ENCODE measurements at regions not wholly inside any gene's neighbourhood (a gene's known extent, or its start where the extent isn't known, plus 50 kb on each side); places are given as distances from the start of the nearest gene placed in this dataset.
"Not testable (repeated sequence)": the region's sequence is repeated elsewhere in the genome, so short reads cannot be mapped to it uniquely, and the experiment has no call there.

DNA sequence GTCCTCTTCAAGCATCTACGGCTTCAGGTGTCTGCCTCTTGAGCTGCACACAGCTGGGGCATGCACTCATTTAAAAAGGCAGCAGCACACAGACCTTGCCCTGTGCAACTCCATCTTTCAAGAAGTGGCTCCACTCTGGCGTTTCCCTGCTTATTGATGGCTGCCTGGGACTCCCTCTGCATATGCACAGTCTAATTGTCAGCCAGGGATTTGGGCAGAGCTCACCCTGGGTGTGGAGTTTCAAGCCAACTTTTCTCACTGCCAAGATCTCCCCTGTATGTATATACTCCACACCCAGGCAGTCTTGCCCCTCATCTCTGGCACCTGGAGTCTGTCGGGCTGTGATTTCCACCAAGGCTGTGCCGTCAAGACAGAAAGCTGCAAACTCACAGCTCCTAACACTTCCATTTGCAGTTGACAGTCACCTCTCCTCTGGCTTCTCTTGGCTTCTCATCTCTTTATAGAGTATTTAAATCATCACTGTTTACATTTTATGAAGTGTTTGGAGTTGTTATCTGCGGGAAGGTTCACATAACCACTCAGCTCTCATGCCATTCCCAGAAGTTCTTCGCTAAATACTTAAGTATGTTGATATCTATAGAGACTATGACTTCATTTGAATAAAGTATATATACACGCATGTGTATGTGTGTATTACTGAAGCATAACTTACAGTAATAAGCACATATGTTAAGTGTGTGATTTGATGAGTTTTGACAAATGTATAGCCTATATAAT is 130.5 kb upstream of the ZNF469 start:
- H2BK5ac ChIP-seq (ENCODE audit: insufficient read length, low read length); H2BK20ac ChIP-seq (ENCODE audit: low read depth, low read length, poor library complexity, severe bottlenecking); H3K27ac ChIP-seq (ENCODE audit: insufficient read length, low read depth, low read length); H3K23ac ChIP-seq (ENCODE audit: insufficient read length, low read depth, low read length); DNase-seq; H3K9ac ChIP-seq (ENCODE audit: extremely low read depth, insufficient read length, low read length); H3K18ac ChIP-seq (ENCODE audit: insufficient read length, low read depth, low read length); H4K8ac ChIP-seq (replicated peaks; ENCODE audit: insufficient read length, low read depth, low read length); H4K91ac ChIP-seq (ENCODE audit: insufficient read length, low read depth, low read length); H3K14ac ChIP-seq (ENCODE audit: insufficient read depth, low read length); H3K4me3 Mint-ChIP-seq; H2BK12ac ChIP-seq (ENCODE audit: insufficient read length, low read depth, low read length); H3K56ac ChIP-seq (ENCODE audit: insufficient read length, low read depth, low read length); H3K4ac ChIP-seq (ENCODE audit: low read depth, low read length); H3K23me2 ChIP-seq (ENCODE audit: insufficient read length, low read depth, low read length, poor library complexity, severe bottlenecking); H2AFZ ChIP-seq (ENCODE audit: low read length); H3K9me3 ChIP-seq (ENCODE audit: control insufficient read depth, low read depth, low read length); H2AK5ac ChIP-seq (ENCODE audit: insufficient read length, low read length); H3K4me1 ChIP-seq (ENCODE audit: insufficient read depth, low read length); H2BK120ac ChIP-seq (ENCODE audit: low read depth, low read length, poor library complexity, severe bottlenecking); H4K20me1 ChIP-seq (ENCODE audit: control insufficient read depth, insufficient read depth, insufficient read length); H3K27ac Mint-ChIP-seq; H3K4me2 ChIP-seq (ENCODE audit: insufficient read depth, insufficient read length, low read length); H3K79me2 ChIP-seq (ENCODE audit: insufficient read depth, low read length); H3K27me3 ChIP-seq (ENCODE audit: insufficient read depth, low read length); H2BK15ac ChIP-seq (ENCODE audit: low read depth, low read length); H3K4me1 Mint-ChIP-seq; H3K79me1 ChIP-seq (ENCODE audit: insufficient read depth, low read depth, low read length, poor library complexity, severe bottlenecking); H4K5ac ChIP-seq (ENCODE audit: insufficient read length, low read depth, low read length); H3T11ph ChIP-seq (ENCODE audit: low read length): not testable (repeated sequence)
- H3K36me3 Mint-ChIP-seq (ENCODE audit: insufficient read depth in 1 of 3, low read depth in 3 of 3), result peaks cover 2 to 17% (median 15%) of the 10 kb centered on the region in 3 experiments; a peak in 6 of 7 replicates
- H3K27me3 Mint-ChIP-seq (ENCODE audit: low read depth), result peaks cover 10% of the 10 kb centered on the region
- WGBS (ENCODE audit: extremely low coverage, insufficient read length, low lambda C conversion rate), result no CpG with 5 or more reads among the region's 7 CpGs
- H3K9me3 Mint-ChIP-seq, result peaks cover 15 to 19% of the 10 kb centered on the region in 2 experiments

DNA sequence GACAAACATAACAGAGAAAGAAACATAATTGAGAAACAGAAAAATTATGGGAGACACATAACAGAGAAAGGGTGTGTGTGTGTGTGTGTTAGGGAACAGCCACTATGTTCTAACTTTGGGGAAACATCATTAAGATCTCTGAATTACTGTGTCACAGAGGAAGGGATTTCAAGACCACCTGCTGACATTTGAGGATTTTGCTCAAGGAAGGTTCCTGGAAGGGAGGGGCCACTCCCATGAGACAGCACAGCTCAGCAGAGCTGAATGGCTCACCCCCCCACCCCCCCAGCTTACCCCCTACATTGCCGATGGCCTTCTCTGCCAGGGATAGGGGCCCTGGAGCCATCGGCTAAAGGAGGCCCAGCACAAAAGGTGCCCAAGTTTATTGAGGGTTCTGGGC is 124.6 kb upstream of the ZNF469 start:
- not testable (repeated sequence) for H2AK5ac ChIP-seq (ENCODE audit: insufficient read length, low read length); H4K20me1 ChIP-seq (ENCODE audit: control insufficient read depth, insufficient read depth, insufficient read length); H3K56ac ChIP-seq (ENCODE audit: insufficient read length, low read depth, low read length); H3K23me2 ChIP-seq (ENCODE audit: insufficient read length, low read depth, low read length, poor library complexity, severe bottlenecking); H2BK15ac ChIP-seq (ENCODE audit: low read depth, low read length); H3K27ac ChIP-seq (ENCODE audit: insufficient read length, low read depth, low read length); H3K4me2 ChIP-seq (ENCODE audit: insufficient read depth, insufficient read length, low read length); H3K4ac ChIP-seq (ENCODE audit: low read depth, low read length); H3K79me1 ChIP-seq (ENCODE audit: insufficient read depth, low read depth, low read length, poor library complexity, severe bottlenecking); H3K4me3 Mint-ChIP-seq; H3K9ac ChIP-seq (ENCODE audit: extremely low read depth, insufficient read length, low read length); H4K5ac ChIP-seq (ENCODE audit: insufficient read length, low read depth, low read length); H3K79me2 ChIP-seq (ENCODE audit: insufficient read depth, low read length); H4K8ac ChIP-seq (replicated peaks; ENCODE audit: insufficient read length, low read depth, low read length); H2AFZ ChIP-seq (ENCODE audit: low read length); H3T11ph ChIP-seq (ENCODE audit: low read length); H3K27ac Mint-ChIP-seq; H3K18ac ChIP-seq (ENCODE audit: insufficient read length, low read depth, low read length); H3K23ac ChIP-seq (ENCODE audit: insufficient read length, low read depth, low read length); H2BK12ac ChIP-seq (ENCODE audit: insufficient read length, low read depth, low read length); DNase-seq; H2BK5ac ChIP-seq (ENCODE audit: insufficient read length, low read length); H2BK20ac ChIP-seq (ENCODE audit: low read depth, low read length, poor library complexity, severe bottlenecking); H3K9me3 ChIP-seq (ENCODE audit: control insufficient read depth, low read depth, low read length); H2BK120ac ChIP-seq (ENCODE audit: low read depth, low read length, poor library complexity, severe bottlenecking); H3K27me3 ChIP-seq (ENCODE audit: insufficient read depth, low read length); H3K14ac ChIP-seq (ENCODE audit: insufficient read depth, low read length); H4K91ac ChIP-seq (ENCODE audit: insufficient read length, low read depth, low read length); H3K4me1 ChIP-seq (ENCODE audit: insufficient read depth, low read length)
- Mint-ChIP-seq H3K9me3 (peaks cover 17 to 19% of the 10 kb centered on the region in 2 experiments), H3K4me1 (peaks cover 26 to 34% of the 10 kb centered on the region in 2 experiments), H3K27me3 (ENCODE audit: low read depth) (peaks cover 29% of the 10 kb centered on the region), H3K36me3 (ENCODE audit: insufficient read depth in 1 of 3, low read depth in 3 of 3) (peaks cover 3 to 20% (median 15%) of the 10 kb centered on the region in 3 experiments; a peak in 6 of 7 replicates)
- no CpG with 5 or more reads among the region's 2 CpGs for WGBS (ENCODE audit: extremely low coverage, insufficient read length, low lambda C conversion rate)

All from H9 (cell line).